IMR-90 (cell line): ENCODE measurements at regions not wholly inside any gene's neighbourhood (a gene's known extent, or its start where the extent isn't known, plus 50 kb on each side); places are given as distances from the start of the nearest gene placed in this dataset.

Experiments used
- ATAC-seq: fragments of 200-7000 bp; cut with Tn5 transposase; 2 replicates; pipeline ENCODE4 v1.9.1; 2020; ENCODE audit warnings: low read depth, mild to moderate bottlenecking, moderate library complexity
- BruUV-seq: library from RNA; stranded (reverse); fragments of 400-500 nt; replicated peaks from 2 replicates; lab custom pipeline; 2021; lab: Mats Ljungman, UMichigan
- CTCF ChIA-PET: fragments of 300-600 bp; formaldehyde crosslinking; extraction: SDS; loops from one replicate; lab custom pipeline; 2021; ENCODE audit warnings: antibody characterized with exemption; lab: Yijun Ruan, JAX
- POLR2A ChIA-PET: fragments of 300-600 bp; sonication (Branson Sonifier 250); formaldehyde crosslinking; loops from one replicate; lab custom pipeline; 2022; ENCODE audit warnings: antibody characterized with exemption; ENCODE audit not compliant: unreplicated experiment; lab: Charles Lee
- DNase-seq: peaks from one replicate; pipeline ENCODE4 v3.0.0; 2013
- H2AFZ ChIP-seq: replicated peaks from 2 replicates; pipeline ENCODE3; 2013; ENCODE audit warnings: low read length, mild to moderate bottlenecking; ENCODE audit not compliant: poor library complexity
- H2AK5ac ChIP-seq: 2 replicates; pipeline ENCODE4 v1.6.1; 2013; ENCODE audit warnings: low read depth, low read length, inconsistent platforms
- H2AK9ac ChIP-seq: replicated peaks from 2 replicates; pipeline ENCODE3; 2013; ENCODE audit warnings: mild to moderate bottlenecking, low read depth, low read length, moderate library complexity; ENCODE audit not compliant: poor library complexity
- H2BK120ac ChIP-seq: 2 replicates; pipeline ENCODE4 v1.6.1; 2013; ENCODE audit warnings: low read depth, low read length, inconsistent platforms
- H2BK15ac ChIP-seq: 3 replicates; pipeline ENCODE4 v1.6.1; 2013; ENCODE audit warnings: low read depth, low read length, inconsistent platforms
- H2BK20ac ChIP-seq: 2 replicates; pipeline ENCODE4 v1.6.1; 2013; ENCODE audit warnings: low read depth, mild to moderate bottlenecking, inconsistent platforms, low read length, moderate library complexity
- H2BK5ac ChIP-seq: 2 replicates; pipeline ENCODE4 v1.6.1; 2013; ENCODE audit warnings: mild to moderate bottlenecking, low read depth, low read length, inconsistent platforms; ENCODE audit not compliant: poor library complexity, severe bottlenecking
- H3K14ac ChIP-seq: replicated peaks from 2 replicates; pipeline ENCODE4 v1.6.1; 2013; ENCODE audit warnings: low read depth, low read length, inconsistent platforms
- H3K18ac ChIP-seq: 2 replicates; pipeline ENCODE4 v1.6.1; 2013; ENCODE audit warnings: low read depth, low read length, control low read depth
- H3K23ac ChIP-seq: 2 replicates; pipeline ENCODE4 v1.6.1; 2013; ENCODE audit warnings: low read depth, low read length, inconsistent platforms
- H3K27ac ChIP-seq: 2 replicates; pipeline ENCODE4 v1.5.1; 2013; ENCODE audit warnings: mild to moderate bottlenecking, control low read depth, low read length; ENCODE audit not compliant: insufficient read depth
- H3K27me3 ChIP-seq: 2 replicates; pipeline ENCODE4 v1.6.1; 2013; ENCODE audit warnings: low read length; ENCODE audit not compliant: control insufficient read depth, insufficient read depth
- H3K36me3 ChIP-seq: 2 replicates; pipeline ENCODE4 v1.6.1; 2013; ENCODE audit warnings: low read length, mixed read lengths; ENCODE audit not compliant: control insufficient read depth, insufficient read depth
- H3K4ac ChIP-seq: 2 replicates; pipeline ENCODE4 v1.6.1; 2013; ENCODE audit warnings: low read depth, low read length, inconsistent platforms
- H3K4me1 ChIP-seq: 2 replicates; pipeline ENCODE4 v1.6.1; 2013; ENCODE audit warnings: low read length, mixed read lengths; ENCODE audit not compliant: control insufficient read depth, insufficient read depth
- H3K4me2 ChIP-seq: 2 replicates; pipeline ENCODE4 v1.6.1; 2013; ENCODE audit warnings: low read depth, mild to moderate bottlenecking, control low read depth, low read length, moderate library complexity
- H3K4me3 ChIP-seq: 2 replicates; pipeline ENCODE4 v1.5.1; 2013; ENCODE audit warnings: low read depth, mild to moderate bottlenecking, control low read depth, low read length, moderate library complexity; ENCODE audit not compliant: insufficient read depth
- H3K56ac ChIP-seq: 2 replicates; pipeline ENCODE4 v1.6.1; 2013; ENCODE audit warnings: low read length, inconsistent platforms; ENCODE audit not compliant: insufficient read depth; ENCODE audit errors: extremely low read depth
- H3K79me1 ChIP-seq, 2 experiments: 2 replicates each; pipeline ENCODE4 v1.6.1; 2013; ENCODE audit warnings: low read length in 2 of 2, inconsistent platforms in 1 of 2, low read depth in 1 of 2
- H3K9ac ChIP-seq: 2 replicates; pipeline ENCODE4 v1.6.1; 2013; ENCODE audit warnings: low read depth, low read length, control low read depth
- H3K9me1 ChIP-seq: 2 replicates; pipeline ENCODE4 v1.6.1; 2013; ENCODE audit warnings: low read length, inconsistent platforms; ENCODE audit not compliant: insufficient read depth
- H3K9me3 ChIP-seq: 2 replicates; pipeline ENCODE4 v1.6.1; 2013; ENCODE audit warnings: low read length; ENCODE audit not compliant: control insufficient read depth, insufficient read depth
- H4K20me1 ChIP-seq: 2 replicates; pipeline ENCODE4 v1.6.1; 2013; ENCODE audit warnings: low read length, inconsistent platforms; ENCODE audit not compliant: insufficient read depth
- H4K5ac ChIP-seq: 2 replicates; pipeline ENCODE4 v1.6.1; 2013; ENCODE audit warnings: mild to moderate bottlenecking, low read depth, low read length, control low read depth
- H4K8ac ChIP-seq, 2 experiments: 2 replicates each; pipeline ENCODE4 v1.6.1; 2013; ENCODE audit warnings: low read depth in 2 of 2, low read length in 2 of 2, control low read depth in 1 of 2, inconsistent platforms in 1 of 2
- H4K91ac ChIP-seq: 2 replicates; pipeline ENCODE4 v1.6.1; 2013; ENCODE audit warnings: low read depth, low read length, inconsistent platforms; ENCODE audit not compliant: insufficient read depth
- CEBPB ChIP-seq: IDR thresholded peaks from 2 replicates; pipeline ENCODE4 v1.6.1; 2012; ENCODE audit warnings: low read depth, low read length, improper control_type of control experiment
- CHD1 ChIP-seq: IDR thresholded peaks from 2 replicates; pipeline ENCODE4 v1.6.1; 2012; ENCODE audit warnings: low read depth, low read length, improper control_type of control experiment
- FOS ChIP-seq: fragments of 150-350 bp; IDR thresholded peaks from 2 replicates; pipeline ENCODE4 v1.6.1; 2016; ENCODE audit warnings: low read depth, low read length
- MAFK ChIP-seq: IDR thresholded peaks from 2 replicates; pipeline ENCODE4 v1.6.1; 2012; ENCODE audit warnings: low read depth, low read length, improper control_type of control experiment
- MXI1 ChIP-seq: IDR thresholded peaks from 2 replicates; pipeline ENCODE4 v1.6.1; 2012; ENCODE audit warnings: low read depth, mild to moderate bottlenecking, low read length, moderate library complexity, borderline replicate concordance
- NFE2L2 ChIP-seq: fragments of 150-350 bp; IDR thresholded peaks from 2 replicates; pipeline ENCODE4 v1.6.1; 2016; ENCODE audit warnings: low read depth, mild to moderate bottlenecking, low read length
- RAD21 ChIP-seq: IDR thresholded peaks from 2 replicates; pipeline ENCODE4 v1.6.1; 2012; ENCODE audit warnings: low read length, improper control_type of control experiment
- RFX5 ChIP-seq: IDR thresholded peaks from 2 replicates; pipeline ENCODE4 v1.8.0; 2012; ENCODE audit warnings: low read depth, mild to moderate bottlenecking, low read length, moderate library complexity
- SMC3 ChIP-seq: fragments of 150-350 bp; IDR thresholded peaks from 2 replicates; pipeline ENCODE4 v1.6.1; 2016; ENCODE audit warnings: low read depth, mild to moderate bottlenecking, antibody characterized with exemption, low read length, moderate library complexity
- WGBS, 2 experiments: methylation state at CpG; one replicate each; pipeline versions ENCODE4 v1.1.5 to v1.1.7; 2013; ENCODE audit warnings: missing lambda C conversion rate in 2 of 2; ENCODE audit not compliant: insufficient read length in 1 of 2; ENCODE audit errors: extremely low coverage in 2 of 2; 5-methylcytosine and 5-hydroxymethylcytosine counted together
- dilution Hi-C: fragments of 300-500 bp; cut with HindIII; formaldehyde crosslinking; loops from one replicate; pipeline ENCODE4 v1.14.3; 2018; ENCODE audit warnings: low sequenced_read_pairs; ENCODE audit not compliant: unreplicated experiment
- in situ Hi-C: fragments of 300-500 bp; cut with MboI; formaldehyde crosslinking; loops from 3 replicates; pipeline ENCODE4 v1.14.3; 2019; ENCODE audit warnings: low sequenced_read_pairs, inconsistent platforms, mixed read lengths
- intact Hi-C: fragments of 100-400 bp; cut with micrococcal nuclease; formaldehyde crosslinking; loops from 2 replicates; pipeline ENCODE4 v1.10.0; 2022
- TF ChIP-seq, protein P1 (sequence below): conservative IDR thresholded peaks from 2 replicates; pipeline ENCODE4 v1.5.1; 2012; ENCODE audit warnings: mild to moderate bottlenecking, low read depth, low read length, improper control_type of control experiment

DNA sequence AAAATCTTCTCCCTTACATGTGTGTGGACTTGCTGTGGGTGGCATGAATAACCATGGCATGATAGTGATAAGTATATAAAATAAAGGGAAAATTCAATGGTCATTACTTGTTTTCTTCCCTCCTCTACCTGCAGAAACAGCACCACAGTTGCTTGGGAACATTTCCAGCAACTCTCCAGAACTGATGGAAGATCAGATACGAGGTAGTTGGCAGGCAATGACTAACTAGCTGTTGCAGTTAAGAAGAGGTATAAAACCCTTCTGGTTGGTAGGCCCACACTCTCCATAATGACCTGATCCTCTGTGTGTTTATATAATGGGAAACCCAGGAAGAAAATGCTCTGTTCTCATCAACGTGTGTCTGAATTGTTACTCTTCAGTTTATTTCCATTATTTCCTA lies 185.9 kb downstream of the SYK start:
- H3K4ac ChIP-seq: peak overlapping the region; percentile 28; the same call in 1 of the 2 replicates
- no peaks in the 10 kb centered on the region for H3K27me3 ChIP-seq
- H2BK20ac ChIP-seq: peak overlapping the region; percentile 84
- POLR2A ChIA-PET: no interaction called here
- H3K27ac ChIP-seq: no peak overlapping the region
- in situ Hi-C loops (no loop called here), dilution Hi-C loops (no loop called here), intact Hi-C loops (no loop called here)
- H2AK5ac ChIP-seq: peak overlapping the region; percentile 23; the same call in 1 of the 2 replicates
- DNase-seq (no peak), ATAC-seq (no peak)
- H2BK120ac ChIP-seq: peak overlapping the region; percentile 79; the same call in 1 of the 2 replicates
- no peaks in the 10 kb centered on the region for H3K9me3 ChIP-seq
- no peak overlapping the region for H2AK9ac ChIP-seq
- BruUV-seq: no TSS peak
- H3K4me1 ChIP-seq: peaks cover 16% of the 10 kb centered on the region
- H3K18ac ChIP-seq: peak overlapping the region; percentile 92; the same call in 1 of the 2 replicates
- peak overlapping the region; percentile 73 for H2BK5ac ChIP-seq
- H4K20me1 ChIP-seq: no peaks in the 10 kb centered on the region
- WGBS, 2 experiments: no CpG with 5 or more reads among the region's 2 CpGs
- no peak overlapping the region for H3K23ac ChIP-seq
- H2BK15ac ChIP-seq: peak overlapping the region; percentile 52; the same call in 1 of the 3 replicates
- H4K8ac ChIP-seq: peak overlapping the region in 1 of 2 experiments; percentile 1; a peak in 2 of 4 replicates
- H3K4me2 ChIP-seq: no peak overlapping the region
- no peak overlapping the region; the same call in 1 of the 2 replicates for H4K5ac ChIP-seq
- H3K9me1 ChIP-seq: peaks cover 7% of the 10 kb centered on the region; the same call in 1 of the 2 replicates
- H3K14ac ChIP-seq: 0 out of 2 replicates have a peak overlapping the region, but pooled peaks have one; percentile 40
- H3K79me1 ChIP-seq: no peaks in the 10 kb centered on the region
- no peak overlapping the region for H2AFZ ChIP-seq
- TF ChIP-seq MXI1: no peak
- no peak for TF ChIP-seq CHD1
- no peak for TF ChIP-seq RFX5
- no peak for TF ChIP-seq FOS
- TF ChIP-seq SMC3: no peak
- TF ChIP-seq CEBPB: no peak
- TF ChIP-seq RAD21: no peak
- TF ChIP-seq MAFK: no peak
- no peak for TF ChIP-seq NFE2L2
- TF ChIP-seq, protein P1, sequence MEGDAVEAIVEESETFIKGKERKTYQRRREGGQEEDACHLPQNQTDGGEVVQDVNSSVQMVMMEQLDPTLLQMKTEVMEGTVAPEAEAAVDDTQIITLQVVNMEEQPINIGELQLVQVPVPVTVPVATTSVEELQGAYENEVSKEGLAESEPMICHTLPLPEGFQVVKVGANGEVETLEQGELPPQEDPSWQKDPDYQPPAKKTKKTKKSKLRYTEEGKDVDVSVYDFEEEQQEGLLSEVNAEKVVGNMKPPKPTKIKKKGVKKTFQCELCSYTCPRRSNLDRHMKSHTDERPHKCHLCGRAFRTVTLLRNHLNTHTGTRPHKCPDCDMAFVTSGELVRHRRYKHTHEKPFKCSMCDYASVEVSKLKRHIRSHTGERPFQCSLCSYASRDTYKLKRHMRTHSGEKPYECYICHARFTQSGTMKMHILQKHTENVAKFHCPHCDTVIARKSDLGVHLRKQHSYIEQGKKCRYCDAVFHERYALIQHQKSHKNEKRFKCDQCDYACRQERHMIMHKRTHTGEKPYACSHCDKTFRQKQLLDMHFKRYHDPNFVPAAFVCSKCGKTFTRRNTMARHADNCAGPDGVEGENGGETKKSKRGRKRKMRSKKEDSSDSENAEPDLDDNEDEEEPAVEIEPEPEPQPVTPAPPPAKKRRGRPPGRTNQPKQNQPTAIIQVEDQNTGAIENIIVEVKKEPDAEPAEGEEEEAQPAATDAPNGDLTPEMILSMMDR: no peak
- no peak overlapping the region for H3K56ac ChIP-seq
- H3K4me3 ChIP-seq: no peak overlapping the region
- H4K91ac ChIP-seq: no peak overlapping the region
- CTCF ChIA-PET: no interaction called here
- H3K36me3 ChIP-seq: no peaks in the 10 kb centered on the region
- no peak overlapping the region for H3K9ac ChIP-seq
